ENCODE measurements at regions not wholly inside any gene's neighbourhood (a gene's known extent, or its start where the extent isn't known, plus 50 kb on each side); places are given as distances from the start of the nearest gene placed in this dataset.
A peak's percentile ranks its signal among the peaks of the same experiment; 100 is the strongest.

DNA sequence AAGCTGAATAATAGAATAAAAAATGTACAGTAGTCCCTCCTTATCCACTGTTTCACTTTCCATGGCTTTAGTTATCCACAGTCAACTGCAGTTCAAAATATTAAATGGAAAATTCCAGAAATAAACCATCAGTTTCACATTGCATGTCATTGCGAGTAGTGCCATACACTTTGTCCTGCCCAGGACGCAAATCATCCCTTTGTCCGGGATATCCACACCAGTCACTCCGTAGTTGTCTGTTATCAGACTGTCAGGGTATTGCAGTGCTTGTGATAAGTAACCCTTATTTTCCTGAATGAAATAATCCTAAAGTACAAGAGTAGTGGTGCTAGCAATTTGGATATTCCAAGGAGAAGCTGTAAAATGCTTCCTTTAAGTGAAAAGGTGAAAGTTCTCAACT is 271.3 kb downstream of the DKK2 start:
- no peaks in the 10 kb centered on the region for H3K4me1 ChIP-seq (ENCODE audit: control insufficient read depth, low read depth, low read length)
- no peaks in the 10 kb centered on the region for H3K27me3 ChIP-seq (ENCODE audit: insufficient read depth, low read length, poor library complexity)
- WGBS (ENCODE audit: extremely low coverage, insufficient coverage, low lambda C conversion rate), result no CpG with 5 or more reads among the region's 4 CpGs

DNA sequence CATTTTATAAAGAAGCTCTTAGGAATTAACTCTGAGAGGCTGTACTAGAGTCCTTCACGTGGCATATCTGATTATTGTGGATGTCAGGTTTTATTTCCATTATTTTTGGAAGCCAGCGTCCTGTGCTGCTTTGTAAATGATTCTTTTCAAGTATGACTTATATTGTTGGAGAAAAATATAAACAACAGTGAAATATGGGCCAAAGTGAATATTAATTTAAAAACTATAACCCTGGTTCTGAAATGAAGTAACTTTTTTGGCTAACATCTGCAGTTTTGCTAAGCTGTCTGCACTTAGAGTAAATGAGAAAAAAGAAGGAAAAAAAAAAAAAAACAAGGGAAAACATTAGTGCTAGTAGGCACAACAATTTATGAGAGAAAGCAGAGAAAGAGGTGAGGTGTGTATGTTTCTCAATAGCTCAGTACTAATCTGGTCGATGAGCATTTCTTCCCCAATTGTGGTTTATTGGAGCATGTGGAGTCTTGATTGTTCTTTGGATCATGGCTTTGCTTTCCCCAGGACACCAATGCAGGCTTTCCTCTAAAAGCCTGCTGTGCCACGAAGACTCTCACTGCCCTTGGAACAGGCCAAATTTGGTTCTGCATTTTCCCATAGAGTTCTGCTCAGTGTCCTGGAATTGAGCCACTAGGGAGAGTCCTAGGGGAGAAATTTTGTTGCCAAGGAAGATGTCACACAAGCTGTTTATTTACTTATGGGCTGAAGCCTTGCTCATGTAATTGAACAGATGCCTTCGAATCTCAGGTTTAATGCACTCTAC is 273.3 kb downstream of the DKK2 start:
- Histone ChIP-seq H3K4me3 (ENCODE audit: low read length) (no peak overlapping the region), H3K56ac (ENCODE audit: low read length) (no peak overlapping the region), H4K8ac (ENCODE audit: low read depth, low read length) (no peak overlapping the region), H4K5ac (ENCODE audit: low read length) (no peak overlapping the region), H2BK15ac (replicated peaks; ENCODE audit: low read depth) (no peak overlapping the region), H3K27me3 (ENCODE audit: insufficient read depth, low read length, poor library complexity) (no peaks in the 10 kb centered on the region), H3K4me2 (ENCODE audit: low read length) (no peak overlapping the region), H3K79me2 (ENCODE audit: control insufficient read depth, insufficient read depth, low read length) (no peaks in the 10 kb centered on the region), H3K79me1 (ENCODE audit: low read length) (no peaks in the 10 kb centered on the region), H3K9ac (ENCODE audit: low read length) (no peak overlapping the region), H3K4me1 (ENCODE audit: control insufficient read depth, low read depth, low read length) (no peaks in the 10 kb centered on the region), H3K27ac (ENCODE audit: low read depth, low read length) (no peak overlapping the region), H2BK120ac (ENCODE audit: low read depth, low read length) (no peak overlapping the region), H3K36me3 (ENCODE audit: control insufficient read depth, insufficient read depth, low read length) (no peaks in the 10 kb centered on the region), H2BK5ac (ENCODE audit: low read length) (no peak overlapping the region), H2AK5ac (ENCODE audit: low read length) (no peak overlapping the region), H3K4ac (ENCODE audit: low read depth, low read length) (no peak overlapping the region), H3K23ac (ENCODE audit: low read length) (no peak overlapping the region), H3K18ac (ENCODE audit: low read length) (no peak overlapping the region)
- WGBS (ENCODE audit: extremely low coverage, insufficient coverage, low lambda C conversion rate), result no CpG with 5 or more reads among the region's 5 CpGs
- DNase-seq, result peak; percentile 20

More for the DNA sequence above, 271.3 kb downstream of the DKK2 start:
- H2BK120ac ChIP-seq (ENCODE audit: low read depth, low read length), result no peak overlapping the region
- no peak overlapping the region for H3K4ac ChIP-seq (ENCODE audit: low read depth, low read length)
- H2BK5ac ChIP-seq (ENCODE audit: low read length), result no peak overlapping the region
- H3K56ac ChIP-seq (ENCODE audit: low read length), result no peak overlapping the region
- no peaks in the 10 kb centered on the region for H3K79me1 ChIP-seq (ENCODE audit: low read length)
- no peak overlapping the region for H2AK5ac ChIP-seq (ENCODE audit: low read length)
- H4K5ac ChIP-seq (ENCODE audit: low read length), result no peak overlapping the region
- no peak overlapping the region for H3K27ac ChIP-seq (ENCODE audit: low read depth, low read length)
- no peak overlapping the region for H3K9ac ChIP-seq (ENCODE audit: low read length)
- no peak overlapping the region for H3K4me2 ChIP-seq (ENCODE audit: low read length)
- no peak overlapping the region for H3K18ac ChIP-seq (ENCODE audit: low read length)
- no peak overlapping the region for H4K8ac ChIP-seq (ENCODE audit: low read depth, low read length)
- H3K36me3 ChIP-seq (ENCODE audit: control insufficient read depth, insufficient read depth, low read length), result no peaks in the 10 kb centered on the region
- no peaks in the 10 kb centered on the region for H3K79me2 ChIP-seq (ENCODE audit: control insufficient read depth, insufficient read depth, low read length)
- H3K4me3 ChIP-seq (ENCODE audit: low read length), result no peak overlapping the region
- H2BK15ac ChIP-seq (replicated peaks; ENCODE audit: low read depth), result no peak overlapping the region
- DNase-seq, result no peak
- H3K23ac ChIP-seq (ENCODE audit: low read length), result no peak overlapping the region

DNA sequence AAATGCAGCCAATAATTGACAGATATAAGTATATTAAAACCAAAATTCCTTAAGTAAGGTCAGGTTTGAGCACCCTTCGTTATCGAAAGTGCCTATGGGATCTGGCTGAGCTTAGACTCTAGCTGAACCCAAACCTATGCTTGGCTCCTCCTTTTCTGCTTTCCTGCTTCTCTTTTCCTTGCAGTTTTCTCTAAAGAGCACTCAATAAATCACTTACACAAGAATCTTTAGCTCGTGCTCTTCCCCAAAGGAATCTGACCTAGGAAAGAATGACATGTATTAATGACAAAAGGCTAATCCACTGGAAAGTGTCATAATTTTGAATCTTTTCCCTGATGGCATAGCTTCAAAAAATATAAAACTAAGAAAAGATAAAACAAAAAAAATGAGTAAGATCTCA is 282.7 kb downstream of the DKK2 start:
- no peaks in the 10 kb centered on the region for H3K79me1 ChIP-seq (ENCODE audit: low read length)
- no peak overlapping the region for H3K27ac ChIP-seq (ENCODE audit: low read depth, low read length)
- no peak overlapping the region for H3K4me3 ChIP-seq (ENCODE audit: low read length)
- no peak overlapping the region for H2BK15ac ChIP-seq (replicated peaks; ENCODE audit: low read depth)
- no peak overlapping the region for H3K9ac ChIP-seq (ENCODE audit: low read length)
- H3K27me3 ChIP-seq (ENCODE audit: insufficient read depth, low read length, poor library complexity), result no peaks in the 10 kb centered on the region
- DNase-seq, result no peak
- no peak overlapping the region for H3K4me2 ChIP-seq (ENCODE audit: low read length)
- no peak overlapping the region for H3K56ac ChIP-seq (ENCODE audit: low read length)
- no peaks in the 10 kb centered on the region for H3K4me1 ChIP-seq (ENCODE audit: control insufficient read depth, low read depth, low read length)
- no peak overlapping the region for H2AK5ac ChIP-seq (ENCODE audit: low read length)
- H2BK5ac ChIP-seq (ENCODE audit: low read length), result no peak overlapping the region
- H3K23ac ChIP-seq (ENCODE audit: low read length), result no peak overlapping the region
- no peak overlapping the region for H4K8ac ChIP-seq (ENCODE audit: low read depth, low read length)
- H4K5ac ChIP-seq (ENCODE audit: low read length), result no peak overlapping the region
- no peak overlapping the region for H2BK120ac ChIP-seq (ENCODE audit: low read depth, low read length)
- no CpG with 5 or more reads among the region's 3 CpGs for WGBS (ENCODE audit: extremely low coverage, insufficient coverage, low lambda C conversion rate)
- H3K36me3 ChIP-seq (ENCODE audit: control insufficient read depth, insufficient read depth, low read length), result no peaks in the 10 kb centered on the region
- H3K18ac ChIP-seq (ENCODE audit: low read length), result no peak overlapping the region
- no peaks in the 10 kb centered on the region for H3K79me2 ChIP-seq (ENCODE audit: control insufficient read depth, insufficient read depth, low read length)
- H3K4ac ChIP-seq (ENCODE audit: low read depth, low read length), result no peak overlapping the region

DNA sequence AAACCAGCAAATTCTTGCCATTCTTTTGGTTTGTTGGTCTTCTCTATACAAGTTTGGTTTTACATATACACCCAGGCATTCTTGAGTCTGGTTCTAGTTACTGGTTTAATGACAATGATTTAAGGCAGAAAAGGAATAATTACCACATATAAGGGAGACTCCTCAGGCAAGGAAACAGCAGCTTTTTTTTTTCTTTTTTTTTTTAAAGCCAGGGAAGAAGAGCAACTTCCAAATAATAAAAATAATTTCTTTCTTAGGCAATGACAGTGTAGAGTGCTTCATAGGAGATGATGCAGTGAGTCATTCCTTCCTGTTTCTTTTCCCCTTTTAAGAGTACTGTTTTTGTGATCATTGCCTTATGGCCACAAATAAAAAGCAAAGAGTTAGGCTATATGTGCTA is 289.7 kb downstream of the DKK2 start:
- Histone ChIP-seq H3K27me3 (ENCODE audit: insufficient read depth, low read length, poor library complexity) (no peaks in the 10 kb centered on the region), H2BK120ac (ENCODE audit: low read depth, low read length) (no peak overlapping the region)

DNA sequence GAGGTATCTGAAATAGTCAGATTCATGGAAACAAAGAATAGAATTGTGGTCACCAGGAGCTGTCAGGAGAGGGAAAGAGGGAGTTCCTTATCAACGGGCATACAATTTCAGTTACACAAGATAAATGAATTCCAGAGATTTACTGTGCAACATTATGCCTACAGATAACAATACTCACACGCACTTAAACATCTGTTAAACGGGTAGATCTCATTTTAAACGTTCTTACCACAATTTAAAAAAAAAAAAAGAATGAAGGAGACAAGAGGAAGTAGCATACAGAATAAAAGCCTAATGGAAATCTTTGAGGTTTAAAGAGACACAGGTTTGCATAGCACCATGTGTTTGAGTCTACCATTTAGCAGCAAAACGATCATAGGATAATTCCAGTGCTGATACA is 298.0 kb downstream of the DKK2 start:
- H2BK5ac ChIP-seq (ENCODE audit: low read length), result no peak overlapping the region
- H3K79me1 ChIP-seq (ENCODE audit: low read length), result no peaks in the 10 kb centered on the region
- H3K27me3 ChIP-seq (ENCODE audit: insufficient read depth, low read length, poor library complexity), result no peaks in the 10 kb centered on the region
- H2BK15ac ChIP-seq (replicated peaks; ENCODE audit: low read depth), result no peak overlapping the region
- H3K4me3 ChIP-seq (ENCODE audit: low read length), result no peak overlapping the region
- H3K18ac ChIP-seq (ENCODE audit: low read length), result no peak overlapping the region
- no peak overlapping the region for H3K23ac ChIP-seq (ENCODE audit: low read length)
- H3K9ac ChIP-seq (ENCODE audit: low read length), result no peak overlapping the region
- H4K8ac ChIP-seq (ENCODE audit: low read depth, low read length), result no peak overlapping the region
- no peak overlapping the region for H3K56ac ChIP-seq (ENCODE audit: low read length)
- WGBS (ENCODE audit: extremely low coverage, insufficient coverage, low lambda C conversion rate), result no CpG with 5 or more reads among the region's 5 CpGs
- no peaks in the 10 kb centered on the region for H3K36me3 ChIP-seq (ENCODE audit: control insufficient read depth, insufficient read depth, low read length)
- no peak for DNase-seq
- H2BK120ac ChIP-seq (ENCODE audit: low read depth, low read length), result no peak overlapping the region
- no peak overlapping the region for H4K5ac ChIP-seq (ENCODE audit: low read length)
- H3K4ac ChIP-seq (ENCODE audit: low read depth, low read length), result no peak overlapping the region
- H3K4me1 ChIP-seq (ENCODE audit: control insufficient read depth, low read depth, low read length), result no peaks in the 10 kb centered on the region
- H3K79me2 ChIP-seq (ENCODE audit: control insufficient read depth, insufficient read depth, low read length), result no peaks in the 10 kb centered on the region
- H2AK5ac ChIP-seq (ENCODE audit: low read length), result no peak overlapping the region
- no peak overlapping the region for H3K27ac ChIP-seq (ENCODE audit: low read depth, low read length)
- H3K4me2 ChIP-seq (ENCODE audit: low read length), result no peak overlapping the region

More for the DNA sequence above, 289.7 kb downstream of the DKK2 start:
- no peak for DNase-seq
- Histone ChIP-seq H3K4me3 (ENCODE audit: low read length) (no peak overlapping the region), H4K5ac (ENCODE audit: low read length) (no peak overlapping the region), H3K4ac (ENCODE audit: low read depth, low read length) (no peak overlapping the region), H4K8ac (ENCODE audit: low read depth, low read length) (no peak overlapping the region), H3K79me1 (ENCODE audit: low read length) (no peaks in the 10 kb centered on the region), H3K79me2 (ENCODE audit: control insufficient read depth, insufficient read depth, low read length) (no peaks in the 10 kb centered on the region), H3K18ac (ENCODE audit: low read length) (no peak overlapping the region), H3K4me2 (ENCODE audit: low read length) (no peak overlapping the region), H3K9ac (ENCODE audit: low read length) (no peak overlapping the region), H3K4me1 (ENCODE audit: control insufficient read depth, low read depth, low read length) (no peaks in the 10 kb centered on the region), H2BK5ac (ENCODE audit: low read length) (no peak overlapping the region), H2BK15ac (replicated peaks; ENCODE audit: low read depth) (no peak overlapping the region), H3K56ac (ENCODE audit: low read length) (no peak overlapping the region), H3K36me3 (ENCODE audit: control insufficient read depth, insufficient read depth, low read length) (no peaks in the 10 kb centered on the region), H3K23ac (ENCODE audit: low read length) (no peak overlapping the region), H3K27ac (ENCODE audit: low read depth, low read length) (no peak overlapping the region), H2AK5ac (ENCODE audit: low read length) (no peak overlapping the region)

DNA sequence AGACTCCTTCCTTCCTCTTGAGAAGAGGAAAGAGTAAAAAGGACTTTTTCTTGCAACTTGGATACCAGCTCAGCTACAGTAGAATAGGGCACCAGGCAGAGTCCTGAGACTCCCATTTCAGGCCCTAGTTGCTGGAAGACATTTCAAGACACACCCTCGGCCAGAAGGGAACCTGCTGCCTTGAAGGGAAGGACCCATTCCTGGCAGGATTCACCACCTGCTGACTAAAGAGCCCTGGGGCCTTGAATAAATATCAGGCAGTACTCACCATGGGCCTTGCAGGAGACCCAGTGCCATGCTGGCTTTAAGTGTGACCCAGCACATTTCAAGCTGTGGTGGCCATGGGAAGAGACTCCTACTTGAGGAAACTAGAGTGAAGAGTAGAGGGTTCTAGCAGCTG is 317.6 kb downstream of the DKK2 start:
- no CpG with 5 or more reads among the region's 1 CpG for WGBS (ENCODE audit: extremely low coverage, insufficient coverage, low lambda C conversion rate)
- H4K5ac ChIP-seq (ENCODE audit: low read length), result no peak overlapping the region

More for the DNA sequence above, 317.6 kb downstream of the DKK2 start:
- no peak overlapping the region for H2AK5ac ChIP-seq (ENCODE audit: low read length)
- H3K27ac ChIP-seq (ENCODE audit: low read depth, low read length), result no peak overlapping the region
- no peaks in the 10 kb centered on the region for H3K79me1 ChIP-seq (ENCODE audit: low read length)
- H3K4me3 ChIP-seq (ENCODE audit: low read length), result no peak overlapping the region
- H3K18ac ChIP-seq (ENCODE audit: low read length), result no peak overlapping the region
- no peak overlapping the region for H2BK15ac ChIP-seq (replicated peaks; ENCODE audit: low read depth)
- H3K9ac ChIP-seq (ENCODE audit: low read length), result no peak overlapping the region
- H4K8ac ChIP-seq (ENCODE audit: low read depth, low read length), result no peak overlapping the region
- H2BK5ac ChIP-seq (ENCODE audit: low read length), result no peak overlapping the region
- H3K56ac ChIP-seq (ENCODE audit: low read length), result no peak overlapping the region
- no peaks in the 10 kb centered on the region for H3K27me3 ChIP-seq (ENCODE audit: insufficient read depth, low read length, poor library complexity)
- no peaks in the 10 kb centered on the region for H3K36me3 ChIP-seq (ENCODE audit: control insufficient read depth, insufficient read depth, low read length)
- H3K4me2 ChIP-seq (ENCODE audit: low read length), result no peak overlapping the region
- H3K23ac ChIP-seq (ENCODE audit: low read length), result no peak overlapping the region
- H3K4ac ChIP-seq (ENCODE audit: low read depth, low read length), result no peak overlapping the region
- DNase-seq, result no peak
- H2BK120ac ChIP-seq (ENCODE audit: low read depth, low read length), result no peak overlapping the region
- H3K4me1 ChIP-seq (ENCODE audit: control insufficient read depth, low read depth, low read length), result no peaks in the 10 kb centered on the region
- H3K79me2 ChIP-seq (ENCODE audit: control insufficient read depth, insufficient read depth, low read length), result no peaks in the 10 kb centered on the region

Data from mesendoderm (in vitro differentiated cells).